HCT116 (cell line): ENCODE measurements at regions not wholly inside any gene's neighbourhood (a gene's known extent, or its start where the extent isn't known, plus 50 kb on each side); places are given as distances from the start of the nearest gene placed in this dataset.

Source experiments
- ATAC-seq: fragments of 200-7000 bp; cut with Tn5 transposase; 2 replicates; pipeline ENCODE4 v1.9.1; 2020; ENCODE audit warnings: mild to moderate bottlenecking, moderate library complexity
- BruUV-seq: library from RNA; stranded (reverse); fragments of 400-500 nt; replicated peaks from 2 replicates; lab custom pipeline; 2021; lab: Mats Ljungman, UMichigan
- CTCF ChIA-PET: fragments of 300-600 bp; sonication (Branson Sonifier 250); formaldehyde crosslinking; loops from one replicate; lab custom pipeline; 2021; ENCODE audit warnings: antibody characterized with exemption; lab: Charles Lee
- POLR2A ChIA-PET: fragments of 300-600, 350-600 bp; sonication (Branson Sonifier 250); formaldehyde crosslinking; loops from one replicate; lab custom pipeline; 2021; ENCODE audit warnings: antibody characterized with exemption; lab: Charles Lee
- RAD21 ChIA-PET, 2 experiments: fragments of 300-600 bp; sonication (Branson Sonifier 250); formaldehyde crosslinking; loops; one replicate each; lab custom pipeline; 2023; ENCODE audit warnings: low total read pairs in 2 of 2; ENCODE audit not compliant: uncharacterized antibody in 2 of 2, unreplicated experiment in 2 of 2, low non-redundant PET in 1 of 2; lab: Charles Lee
- DNase-seq: peaks from one replicate; pipeline ENCODE4 v3.0.0-alpha.2; 2010; ENCODE audit warnings: low read depth, low spot score
- H2AFZ ChIP-seq: fragments of 200-600 bp; shearing (Covaris generic), sonication (generic); 2 replicates; pipeline ENCODE4 v1.6.1; 2017; ENCODE audit warnings: low read depth, mixed run types, mixed read lengths, antibody characterized with exemption, low read length; ENCODE audit not compliant: poor library complexity, severe bottlenecking
- H3K27ac ChIP-seq: 2 replicates; pipeline ENCODE4 v1.5.1; 2012; ENCODE audit warnings: low read depth, low read length
- H3K27me3 ChIP-seq: fragments of 200-600 bp; sonication (generic); 2 replicates; pipeline ENCODE4 v1.6.1; 2016; ENCODE audit warnings: mixed run types, low read length, mixed read lengths; ENCODE audit not compliant: insufficient read depth
- H3K36me3 ChIP-seq, 2 experiments: fragments of 200-500 bp in 1 of 2; fragments of 200-600 bp in 1 of 2; sonication (Bioruptor generic) in 1 of 2; sonication (generic) in 1 of 2; 2 replicates each; pipeline versions ENCODE4 v1.5.1 to v1.6.1; 2014 to 2016; ENCODE audit warnings: low read length in 2 of 2, inconsistent platforms in 1 of 2, mixed read lengths in 1 of 2, mixed run types in 1 of 2; ENCODE audit not compliant: insufficient read depth in 2 of 2, control insufficient read depth in 1 of 2
- H3K4me1 ChIP-seq, 2 experiments: fragments of 200-600 bp in 1 of 2; sonication (generic) in 1 of 2; 2 replicates each; pipeline versions ENCODE4 v1.5.1 to v1.6.1; 2012 to 2017; ENCODE audit warnings: low read length in 2 of 2, inconsistent platforms in 1 of 2, mild to moderate bottlenecking in 1 of 2, mixed read lengths in 1 of 2, mixed run types in 1 of 2, moderate library complexity in 1 of 2; ENCODE audit not compliant: insufficient read depth in 2 of 2, control insufficient read depth in 1 of 2
- H3K4me2 ChIP-seq: fragments of 200-600 bp; sonication (generic); 2 replicates; pipeline ENCODE4 v1.6.1; 2017; ENCODE audit warnings: mixed run types, low read length, mixed read lengths
- H3K4me3 ChIP-seq, 2 experiments: fragments of 200-600 bp in 1 of 2; sonication (generic) in 1 of 2; replicated peaks in 1 of 2; 2 replicates each; pipeline ENCODE4 v1.5.1; 2011 to 2016; ENCODE audit warnings: low read length in 2 of 2, control low read depth in 1 of 2, low read depth in 1 of 2, mild to moderate bottlenecking in 1 of 2, mixed read lengths in 1 of 2, mixed run types in 1 of 2
- H3K79me2 ChIP-seq: fragments of 200-600 bp; sonication (generic); 2 replicates; pipeline ENCODE4 v1.6.1; 2017; ENCODE audit warnings: mild to moderate bottlenecking, mixed run types, low read length, moderate library complexity, mixed read lengths; ENCODE audit not compliant: insufficient read depth
- H3K9ac ChIP-seq: fragments of 200-600 bp; sonication (generic); 2 replicates; pipeline ENCODE4 v1.6.1; 2016; ENCODE audit warnings: low read length, mixed read lengths
- H3K9me2 ChIP-seq: fragments of 200-600 bp; sonication (generic), shearing (Covaris generic); 2 replicates; pipeline ENCODE4 v1.6.1; 2017; ENCODE audit warnings: mixed run types, mild to moderate bottlenecking, moderate library complexity; ENCODE audit not compliant: insufficient read depth
- H3K9me3 ChIP-seq, 2 experiments: fragments of 200-500 bp in 1 of 2; fragments of 200-600 bp in 1 of 2; sonication (Bioruptor generic) in 1 of 2; sonication (generic) in 1 of 2; 2 replicates each; pipeline ENCODE4 v1.6.1; 2014 to 2017; ENCODE audit warnings: low read length in 2 of 2, mixed read lengths in 2 of 2, inconsistent platforms in 1 of 2, low read depth in 1 of 2, mild to moderate bottlenecking in 1 of 2, mixed run types in 1 of 2, moderate library complexity in 1 of 2; ENCODE audit not compliant: control insufficient read depth in 1 of 2, insufficient read depth in 1 of 2
- H4K20me1 ChIP-seq: fragments of 200-600 bp; sonication (generic), shearing (Covaris generic); 2 replicates; pipeline ENCODE4 v1.6.1; 2017; ENCODE audit warnings: mixed run types, mild to moderate bottlenecking, moderate library complexity; ENCODE audit not compliant: insufficient read depth
- CEBPB ChIP-seq: IDR thresholded peaks from 2 replicates; pipeline ENCODE4 v1.6.1; 2012; ENCODE audit warnings: low read depth
- ELF1 ChIP-seq: IDR thresholded peaks from 2 replicates; pipeline ENCODE4 v1.6.1; 2012; ENCODE audit warnings: low read depth, borderline replicate concordance
- JUND ChIP-seq: IDR thresholded peaks from 2 replicates; pipeline ENCODE4 v1.6.1; 2012
- SIN3A ChIP-seq: IDR thresholded peaks from 2 replicates; pipeline ENCODE4 v1.6.1; 2012; ENCODE audit warnings: low read depth
- ZFX ChIP-seq: fragments of 450-650 bp; IDR thresholded peaks from 2 replicates; pipeline ENCODE4 v1.6.1; 2017
- ZNF274 ChIP-seq: fragments of 200-500 bp; sonication (Bioruptor generic); IDR thresholded peaks from 2 replicates; pipeline ENCODE4 v1.6.1; 2014; ENCODE audit warnings: mild to moderate bottlenecking, low read depth, low read length, inconsistent platforms
- intact Hi-C: fragments of 100-400 bp; cut with micrococcal nuclease; formaldehyde crosslinking; loops from 2 replicates; pipeline ENCODE4 v1.10.0; 2022
- TF ChIP-seq, protein P1 (sequence below): IDR thresholded peaks from 2 replicates; pipeline ENCODE4 v1.6.1; 2012; ENCODE audit warnings: low read depth
- TF ChIP-seq, protein P2 (sequence below): IDR thresholded peaks from 2 replicates; pipeline ENCODE4 v1.6.1; 2011; ENCODE audit warnings: mild to moderate bottlenecking, low read length, moderate library complexity; ENCODE audit not compliant: insufficient replicate concordance; ENCODE audit errors: extremely low read depth
- TF ChIP-seq, protein P3 (sequence below), 3 experiments: fragments of 200-600 bp in 1 of 3; sonication (generic) in 1 of 3; IDR thresholded peaks in 2 of 3; conservative IDR thresholded peaks in 1 of 3; 2 replicates each; pipeline ENCODE4 v1.5.1; 2012 to 2017; ENCODE audit warnings: low read depth in 2 of 3, low read length in 2 of 3, antibody characterized with exemption in 1 of 3, borderline replicate concordance in 1 of 3, control low read depth in 1 of 3, mild to moderate bottlenecking in 1 of 3, mixed read lengths in 1 of 3, mixed run types in 1 of 3, moderate library complexity in 1 of 3; ENCODE audit not compliant: insufficient read depth in 1 of 3
- TF ChIP-seq, protein P4 (sequence below): IDR thresholded peaks from 2 replicates; pipeline ENCODE4 v1.6.1; 2012
- TF ChIP-seq, protein P5 (sequence below): IDR thresholded peaks from 2 replicates; pipeline ENCODE4 v1.6.1; 2012

DNA sequence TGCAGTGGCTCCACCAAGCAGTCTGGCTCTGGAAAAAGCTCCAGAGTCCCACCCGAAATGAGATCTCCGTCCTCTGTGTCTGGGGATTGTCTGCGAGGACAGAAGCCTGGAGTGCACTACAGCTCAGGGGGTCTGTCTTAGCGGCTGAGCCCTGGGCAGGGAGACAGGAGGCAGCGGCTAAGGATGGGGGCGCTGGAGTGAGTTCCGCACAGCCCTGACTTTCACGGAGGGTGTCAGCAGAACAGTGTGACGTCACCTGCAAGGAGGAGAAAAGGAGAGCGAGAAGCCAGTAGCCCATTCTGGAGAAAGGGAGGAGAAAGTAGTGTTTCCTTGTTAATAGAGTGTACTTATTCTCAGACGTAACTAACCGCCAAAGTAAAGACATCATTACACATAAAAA is 97.6 kb downstream of the FAM50B start (continued):
- TF ChIP-seq, protein P1, sequence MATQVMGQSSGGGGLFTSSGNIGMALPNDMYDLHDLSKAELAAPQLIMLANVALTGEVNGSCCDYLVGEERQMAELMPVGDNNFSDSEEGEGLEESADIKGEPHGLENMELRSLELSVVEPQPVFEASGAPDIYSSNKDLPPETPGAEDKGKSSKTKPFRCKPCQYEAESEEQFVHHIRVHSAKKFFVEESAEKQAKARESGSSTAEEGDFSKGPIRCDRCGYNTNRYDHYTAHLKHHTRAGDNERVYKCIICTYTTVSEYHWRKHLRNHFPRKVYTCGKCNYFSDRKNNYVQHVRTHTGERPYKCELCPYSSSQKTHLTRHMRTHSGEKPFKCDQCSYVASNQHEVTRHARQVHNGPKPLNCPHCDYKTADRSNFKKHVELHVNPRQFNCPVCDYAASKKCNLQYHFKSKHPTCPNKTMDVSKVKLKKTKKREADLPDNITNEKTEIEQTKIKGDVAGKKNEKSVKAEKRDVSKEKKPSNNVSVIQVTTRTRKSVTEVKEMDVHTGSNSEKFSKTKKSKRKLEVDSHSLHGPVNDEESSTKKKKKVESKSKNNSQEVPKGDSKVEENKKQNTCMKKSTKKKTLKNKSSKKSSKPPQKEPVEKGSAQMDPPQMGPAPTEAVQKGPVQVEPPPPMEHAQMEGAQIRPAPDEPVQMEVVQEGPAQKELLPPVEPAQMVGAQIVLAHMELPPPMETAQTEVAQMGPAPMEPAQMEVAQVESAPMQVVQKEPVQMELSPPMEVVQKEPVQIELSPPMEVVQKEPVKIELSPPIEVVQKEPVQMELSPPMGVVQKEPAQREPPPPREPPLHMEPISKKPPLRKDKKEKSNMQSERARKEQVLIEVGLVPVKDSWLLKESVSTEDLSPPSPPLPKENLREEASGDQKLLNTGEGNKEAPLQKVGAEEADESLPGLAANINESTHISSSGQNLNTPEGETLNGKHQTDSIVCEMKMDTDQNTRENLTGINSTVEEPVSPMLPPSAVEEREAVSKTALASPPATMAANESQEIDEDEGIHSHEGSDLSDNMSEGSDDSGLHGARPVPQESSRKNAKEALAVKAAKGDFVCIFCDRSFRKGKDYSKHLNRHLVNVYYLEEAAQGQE: no peak
- no peak for TF ChIP-seq SIN3A

DNA sequence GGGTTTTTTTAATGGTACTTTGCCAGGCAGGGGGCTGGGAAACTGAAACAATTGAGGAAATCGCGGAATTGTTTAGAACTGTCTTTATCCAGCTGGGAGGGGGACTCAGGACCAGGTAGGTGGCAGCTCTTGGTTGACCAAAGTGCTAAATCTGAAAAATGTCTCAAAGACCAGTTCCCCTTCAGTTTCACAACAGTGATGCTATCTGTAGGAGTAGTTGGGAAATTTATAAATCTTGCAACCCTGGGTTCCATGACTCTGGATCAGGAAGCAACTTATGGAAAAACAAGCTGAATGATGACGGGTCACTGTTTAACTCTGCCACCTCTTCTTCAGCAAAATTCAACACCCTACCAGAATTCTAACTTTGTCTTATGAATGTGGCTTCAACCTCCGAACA is 99.7 kb downstream of the FAM50B start:
- ChIA-PET POLR2A (no interaction called here), CTCF (interaction anchor here (1.4 to 1.9 kb wide), 2 partner anchors 16 to 30 kb away, joined by 3 to 7 read pairs; no protein-coding TSS in a partner anchor), RAD21 (no interaction called here)
- ATAC-seq (no peak), DNase-seq (no peak)
- Histone ChIP-seq H3K27me3 (no peaks in the 10 kb centered on the region), H4K20me1 (no peaks in the 10 kb centered on the region), H3K27ac (no peak overlapping the region), H3K9ac (no peak overlapping the region), H3K4me3 (no peak overlapping the region), H3K4me2 (no peak overlapping the region), H3K79me2 (no peaks in the 10 kb centered on the region), H3K36me3 (no peaks in the 10 kb centered on the region), H2AFZ (no peak overlapping the region), H3K9me2 (no peaks in the 10 kb centered on the region), H3K9me3 (no peaks in the 10 kb centered on the region), H3K4me1 (peaks cover 0 to 11% of the 10 kb centered on the region in 2 experiments; a peak in 2 of 4 replicates)
- TF ChIP-seq, protein P2, sequence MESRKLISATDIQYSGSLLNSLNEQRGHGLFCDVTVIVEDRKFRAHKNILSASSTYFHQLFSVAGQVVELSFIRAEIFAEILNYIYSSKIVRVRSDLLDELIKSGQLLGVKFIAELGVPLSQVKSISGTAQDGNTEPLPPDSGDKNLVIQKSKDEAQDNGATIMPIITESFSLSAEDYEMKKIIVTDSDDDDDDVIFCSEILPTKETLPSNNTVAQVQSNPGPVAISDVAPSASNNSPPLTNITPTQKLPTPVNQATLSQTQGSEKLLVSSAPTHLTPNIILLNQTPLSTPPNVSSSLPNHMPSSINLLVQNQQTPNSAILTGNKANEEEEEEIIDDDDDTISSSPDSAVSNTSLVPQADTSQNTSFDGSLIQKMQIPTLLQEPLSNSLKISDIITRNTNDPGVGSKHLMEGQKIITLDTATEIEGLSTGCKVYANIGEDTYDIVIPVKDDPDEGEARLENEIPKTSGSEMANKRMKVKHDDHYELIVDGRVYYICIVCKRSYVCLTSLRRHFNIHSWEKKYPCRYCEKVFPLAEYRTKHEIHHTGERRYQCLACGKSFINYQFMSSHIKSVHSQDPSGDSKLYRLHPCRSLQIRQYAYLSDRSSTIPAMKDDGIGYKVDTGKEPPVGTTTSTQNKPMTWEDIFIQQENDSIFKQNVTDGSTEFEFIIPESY: no peak
- TF ChIP-seq ZFX: no peak
- TF ChIP-seq ZNF274: no peak
- TF ChIP-seq, protein P3, sequence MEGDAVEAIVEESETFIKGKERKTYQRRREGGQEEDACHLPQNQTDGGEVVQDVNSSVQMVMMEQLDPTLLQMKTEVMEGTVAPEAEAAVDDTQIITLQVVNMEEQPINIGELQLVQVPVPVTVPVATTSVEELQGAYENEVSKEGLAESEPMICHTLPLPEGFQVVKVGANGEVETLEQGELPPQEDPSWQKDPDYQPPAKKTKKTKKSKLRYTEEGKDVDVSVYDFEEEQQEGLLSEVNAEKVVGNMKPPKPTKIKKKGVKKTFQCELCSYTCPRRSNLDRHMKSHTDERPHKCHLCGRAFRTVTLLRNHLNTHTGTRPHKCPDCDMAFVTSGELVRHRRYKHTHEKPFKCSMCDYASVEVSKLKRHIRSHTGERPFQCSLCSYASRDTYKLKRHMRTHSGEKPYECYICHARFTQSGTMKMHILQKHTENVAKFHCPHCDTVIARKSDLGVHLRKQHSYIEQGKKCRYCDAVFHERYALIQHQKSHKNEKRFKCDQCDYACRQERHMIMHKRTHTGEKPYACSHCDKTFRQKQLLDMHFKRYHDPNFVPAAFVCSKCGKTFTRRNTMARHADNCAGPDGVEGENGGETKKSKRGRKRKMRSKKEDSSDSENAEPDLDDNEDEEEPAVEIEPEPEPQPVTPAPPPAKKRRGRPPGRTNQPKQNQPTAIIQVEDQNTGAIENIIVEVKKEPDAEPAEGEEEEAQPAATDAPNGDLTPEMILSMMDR (IDR thresholded peaks at IDR 0.05 in 2 of 3, conservative IDR thresholded peaks at IDR 0.05 in 1 of 3; ENCODE audit: borderline replicate concordance in 1 of 3, insufficient read depth in 1 of 3, low read depth in 2 of 3, low read length in 2 of 3): no peak
- TF ChIP-seq, protein P4, sequence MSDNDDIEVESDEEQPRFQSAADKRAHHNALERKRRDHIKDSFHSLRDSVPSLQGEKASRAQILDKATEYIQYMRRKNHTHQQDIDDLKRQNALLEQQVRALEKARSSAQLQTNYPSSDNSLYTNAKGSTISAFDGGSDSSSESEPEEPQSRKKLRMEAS: no peak
- no peak for TF ChIP-seq JUND
- TF ChIP-seq CEBPB: no peak
- TF ChIP-seq, protein P5, sequence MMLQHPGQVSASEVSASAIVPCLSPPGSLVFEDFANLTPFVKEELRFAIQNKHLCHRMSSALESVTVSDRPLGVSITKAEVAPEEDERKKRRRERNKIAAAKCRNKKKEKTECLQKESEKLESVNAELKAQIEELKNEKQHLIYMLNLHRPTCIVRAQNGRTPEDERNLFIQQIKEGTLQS: no peak
- no peak for TF ChIP-seq ELF1
- BruUV-seq: no TSS peak
- intact Hi-C loops: no loop called here
